Esophagus squamous epithelium (tissue), 5 donors: ENCODE measurements at regions not wholly inside any gene's neighbourhood (a gene's known extent, or its start where the extent isn't known, plus 50 kb on each side); places are given as distances from the start of the nearest gene placed in this dataset.

Experiments used
- DNase-seq: peaks from one replicate; lab custom pipeline; 2025; lab: John Stamatoyannopoulos, UW
- H3K27ac ChIP-seq, 4 donors: fragments of 200-600 bp; sonication (generic); one replicate each; pipeline ENCODE4 v1.5.1; 2016 to 2019; ENCODE audit warnings: mild to moderate bottlenecking in 1 of 4
- H3K27me3 ChIP-seq, 4 donors: fragments of 200-600 bp; sonication (generic); 1 replicate in 3 of 4; 2 replicates in 1 of 4; pipeline versions ENCODE4 v1.5.1 to v1.6.0; 2017 to 2021; ENCODE audit warnings: antibody characterized with exemption in 1 of 4
- H3K36me3 ChIP-seq, 3 donors: fragments of 200-600 bp; sonication (generic); one replicate each; pipeline ENCODE4 v1.5.1; 2016 to 2019
- H3K4me1 ChIP-seq, 3 donors: fragments of 200-600 bp; sonication (generic); one replicate each; pipeline ENCODE4 v1.5.1; 2017 to 2019
- H3K4me3 ChIP-seq, 4 donors: fragments of 200-600 bp; sonication (generic); 1 replicate in 3 of 4; 2 replicates in 1 of 4; pipeline ENCODE4 v1.5.1; 2016 to 2019; ENCODE audit warnings: mild to moderate bottlenecking in 2 of 4, moderate library complexity in 1 of 4
- H3K9me3 ChIP-seq, 3 donors: fragments of 200-600 bp; sonication (generic); one replicate each; pipeline ENCODE4 v1.5.1; 2016 to 2019
- CTCF ChIP-seq, 6 experiments: fragments of 450-650 bp in 4 of 6; fragments of 200-600 bp in 2 of 6; sonication (generic) in 2 of 6; IDR thresholded peaks; one replicate each; pipeline ENCODE4 v1.5.1; 2016 to 2019; ENCODE audit warnings: antibody characterized with exemption in 6 of 6, mild to moderate bottlenecking in 4 of 6, moderate library complexity in 4 of 6
- POLR2A ChIP-seq, 4 donors: fragments of 450-650 bp; IDR thresholded peaks; one replicate each; pipeline ENCODE4 v1.6.1; 2017; ENCODE audit warnings: antibody characterized with exemption in 4 of 4, mild to moderate bottlenecking in 4 of 4, moderate library complexity in 3 of 4
- WGBS, 2 donors: methylation state at CpG; one replicate each; pipeline ENCODE4 v1.1.5; 2018; 5-methylcytosine and 5-hydroxymethylcytosine counted together
- intact Hi-C: fragments of 100-400 bp; cut with DNase I; formaldehyde crosslinking; loops from one replicate; pipeline ENCODE4 v1.15.0; 2022
- donor health status: DM: yes; HTN: yes; CAD: no.

GRCh38 chr12:93078577-93078976, 149.5 kb upstream of the EEA1 start:
- Histone ChIP-seq H3K27ac (no peak overlapping the region), H3K4me3 (no peak overlapping the region), H3K9me3 (no peaks in the 10 kb centered on the region), H3K4me1 (peaks cover 0 to 22% (median 0%) of the 10 kb centered on the region in 3 donors), H3K27me3 (no peaks in the 10 kb centered on the region), H3K36me3 (no peaks in the 10 kb centered on the region)
- intact Hi-C loops = no loop called here
- DNase-seq = no peak
- 93 to 94% methylated on average over 8 of the region's 8 CpGs for WGBS, 2 donors
- no peak for TF ChIP-seq CTCF (IDR thresholded peaks at IDR 0.05)

GRCh38 chr12:93079271-93079670, 150.2 kb upstream of the EEA1 start:
- no peak overlapping the region for H3K27ac ChIP-seq
- H3K4me3 ChIP-seq = no peak overlapping the region
- intact Hi-C loops = no loop called here
- no peaks in the 10 kb centered on the region for H3K9me3 ChIP-seq
- no peaks in the 10 kb centered on the region for H3K36me3 ChIP-seq
- no peak for TF ChIP-seq CTCF (IDR thresholded peaks at IDR 0.05)
- TF ChIP-seq POLR2A (IDR thresholded peaks at IDR 0.05) = no peak
- DNase-seq = no peak
- WGBS, 2 donors = 89 to 96% methylated on average over 2 to 3 of the region's 3 CpGs
- H3K4me1 ChIP-seq = peaks cover 0 to 22% (median 0%) of the 10 kb centered on the region in 3 donors
- no peaks in the 10 kb centered on the region for H3K27me3 ChIP-seq

GRCh38 chr12:93079976-93080375, 150.9 kb upstream of the EEA1 start:
- intact Hi-C loops = no loop called here
- TF ChIP-seq POLR2A (IDR thresholded peaks at IDR 0.05) = no peak
- no peak for DNase-seq

DNA sequence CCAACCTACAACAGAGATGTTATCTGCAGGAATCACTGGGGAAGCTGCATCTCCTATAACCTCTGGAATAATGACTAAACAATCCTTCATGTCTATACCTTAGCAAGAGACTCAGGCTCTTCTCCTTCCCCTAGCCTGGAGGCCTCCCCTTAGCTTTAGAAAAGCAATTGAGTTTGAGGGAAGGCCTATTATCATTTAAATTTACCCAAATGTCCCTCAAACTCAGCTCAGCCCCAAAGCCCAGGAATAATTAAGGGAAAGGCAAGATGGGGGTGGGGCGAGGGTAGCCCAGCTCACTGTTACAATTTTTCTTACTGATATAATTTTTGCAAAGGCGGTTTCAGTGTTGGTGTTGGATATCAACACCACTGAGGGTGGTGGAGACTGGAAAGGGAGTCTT, 151.4 kb upstream of the EEA1 start:
- no peak for DNase-seq
- no peaks in the 10 kb centered on the region for H3K9me3 ChIP-seq
- peaks cover 0 to 22% (median 0%) of the 10 kb centered on the region in 3 donors for H3K4me1 ChIP-seq
- intact Hi-C loops = no loop called here
- peak overlapping the region in 1 of 4 donors; percentile 68 for H3K27ac ChIP-seq
- WGBS, 2 donors = 50 to 80% methylated on average over 2 of the region's 2 CpGs
- no peak overlapping the region for H3K4me3 ChIP-seq
- no peaks in the 10 kb centered on the region for H3K27me3 ChIP-seq
- no peaks in the 10 kb centered on the region for H3K36me3 ChIP-seq
- no peak for TF ChIP-seq CTCF (IDR thresholded peaks at IDR 0.05)

More at GRCh38 chr12:93079976-93080375, 150.9 kb upstream of the EEA1 start:
- Histone ChIP-seq H3K9me3 (no peaks in the 10 kb centered on the region), H3K36me3 (no peaks in the 10 kb centered on the region), H3K4me3 (no peak overlapping the region), H3K4me1 (peaks cover 0 to 22% (median 0%) of the 10 kb centered on the region in 3 donors), H3K27ac (no peak overlapping the region), H3K27me3 (no peaks in the 10 kb centered on the region)
- WGBS, 2 donors = 85 to 88% methylated on average over 6 of the region's 6 CpGs

DNA sequence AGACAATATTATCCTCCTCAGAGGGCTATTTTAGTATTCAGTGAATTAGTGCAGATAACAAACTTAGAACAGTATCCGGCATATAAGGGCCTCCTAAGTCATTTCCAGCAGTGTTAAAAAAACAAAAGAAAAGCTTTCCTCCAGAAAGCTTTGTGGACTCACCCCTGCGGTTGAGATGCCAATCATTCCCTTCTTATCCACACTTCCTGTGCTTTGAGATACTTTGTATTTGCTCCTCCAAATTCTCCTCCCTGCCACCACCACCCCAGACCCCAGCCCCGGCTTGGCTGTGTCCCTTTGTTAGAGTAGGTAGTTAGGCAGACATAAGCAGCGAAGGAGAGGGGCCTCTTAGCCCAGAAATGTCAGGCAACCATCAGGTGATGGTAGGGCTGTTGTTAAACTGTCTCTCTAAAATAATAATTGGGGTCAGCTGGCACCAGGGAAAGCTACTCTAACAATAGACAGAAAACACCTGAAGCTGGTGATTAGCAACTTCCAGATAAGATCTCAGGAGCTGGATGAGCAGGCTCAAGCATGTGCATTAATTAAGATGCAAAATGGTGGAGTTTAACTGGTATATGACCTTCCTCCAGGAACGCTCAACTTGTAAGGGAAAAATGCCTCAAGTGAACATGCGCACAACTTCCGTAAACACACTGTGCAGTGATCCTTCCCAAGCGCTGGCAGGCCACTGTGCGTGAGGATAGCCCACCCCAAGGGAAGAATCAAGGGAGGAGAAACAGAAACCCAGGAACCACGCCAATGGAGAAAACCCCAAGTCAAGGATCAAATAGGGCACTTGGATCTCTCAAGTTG, 152.1 kb upstream of the EEA1 start:
- Histone ChIP-seq H3K36me3 (no peaks in the 10 kb centered on the region), H3K9me3 (peaks cover 0 to 4% (median 2%) of the 10 kb centered on the region in 3 donors), H3K27me3 (no peaks in the 10 kb centered on the region), H3K4me3 (no peak overlapping the region), H3K27ac (peak overlapping the region in 3 of 4 donors; percentile 29 to 72 (median 68)), H3K4me1 (peaks cover 0 to 22% (median 0%) of the 10 kb centered on the region in 3 donors)
- DNase-seq = no peak
- 44 to 73% methylated on average over 9 to 10 of the region's 10 CpGs for WGBS, 2 donors
- intact Hi-C loops = no loop called here
- TF ChIP-seq POLR2A (IDR thresholded peaks at IDR 0.05) (no peak), CTCF (IDR thresholded peaks at IDR 0.05) (no peak)
